SK-N-MC (cell line): ENCODE measurements at regions not wholly inside any gene's neighbourhood (a gene's known extent, or its start where the extent isn't known, plus 50 kb on each side); places are given as distances from the start of the nearest gene placed in this dataset.
"Not testable (repeated sequence)": the region's sequence is repeated elsewhere in the genome, so short reads cannot be mapped to it uniquely, and the experiment has no call there.

ENCODE experiments used
- EZH2 ChIP-seq: fragments of 200-600 bp; sonication (generic); IDR thresholded peaks from one replicate; pipeline ENCODE4 v1.6.1; 2017; ENCODE audit warnings: antibody characterized with exemption
- FOXP2 ChIP-seq: optimal IDR thresholded peaks from 2 replicates; pipeline ENCODE3; 2011; ENCODE audit warnings: mild to moderate bottlenecking, moderate library complexity; ENCODE audit not compliant: insufficient read depth; ENCODE audit errors: extremely low read length, control extremely low read depth
- POLR2AphosphoS5 ChIP-seq: IDR thresholded peaks from 2 replicates; pipeline ENCODE4 v1.6.1; 2012; ENCODE audit warnings: mild to moderate bottlenecking, low read depth, low read length, borderline replicate concordance

- not testable (repeated sequence) for TF ChIP-seq EZH2, POLR2AphosphoS5, FOXP2
Observed at GRCh38 chr6:94137178-94137577, 717.8 kb upstream of the EPHA7 start.
